Right kidney (tissue), 1 donor: ENCODE measurements at regions not wholly inside any gene's neighbourhood (a gene's known extent, or its start where the extent isn't known, plus 50 kb on each side); places are given as distances from the start of the nearest gene placed in this dataset.

Experiments used
- DNase-seq: peaks from one replicate; pipeline ENCODE4 v3.0.0-alpha.2; 2016

- DNase-seq, result no peak
These were observed 490.9 kb downstream of the OCA2 start for GRCh38 chr15:27608248-27608647.

GRCh38 chr15:27601239-27601960 is 497.7 kb downstream of the OCA2 start:
- DNase-seq, result no peak

GRCh38 chr15:27599034-27599433 is 500.1 kb downstream of the OCA2 start:
- DNase-seq, result no peak

GRCh38 chr15:27598251-27599009 is 500.7 kb downstream of the OCA2 start:
- DNase-seq, result no peak

GRCh38 chr15:27595211-27595610 is 503.9 kb downstream of the OCA2 start:
- DNase-seq, result no peak

GRCh38 chr15:27592036-27592760 is 506.9 kb downstream of the OCA2 start:
- no peak for DNase-seq
